22Rv1 (cell line): ENCODE measurements at regions not wholly inside any gene's neighbourhood (a gene's known extent, or its start where the extent isn't known, plus 50 kb on each side); places are given as distances from the start of the nearest gene placed in this dataset.

Experiments used
- H3K27ac ChIP-seq: fragments of 450-650 bp; 2 replicates; pipeline ENCODE4 v1.5.1; 2017
- ZFX ChIP-seq: fragments of 450-650 bp; IDR thresholded peaks from 2 replicates; pipeline ENCODE4 v1.6.1; 2017; ENCODE audit warnings: antibody characterized with exemption, borderline replicate concordance
- TF ChIP-seq, protein P1 (sequence below): fragments of 450-650 bp; IDR thresholded peaks from 2 replicates; pipeline ENCODE4 v1.5.1; 2017; ENCODE audit warnings: mild to moderate bottlenecking

DNA sequence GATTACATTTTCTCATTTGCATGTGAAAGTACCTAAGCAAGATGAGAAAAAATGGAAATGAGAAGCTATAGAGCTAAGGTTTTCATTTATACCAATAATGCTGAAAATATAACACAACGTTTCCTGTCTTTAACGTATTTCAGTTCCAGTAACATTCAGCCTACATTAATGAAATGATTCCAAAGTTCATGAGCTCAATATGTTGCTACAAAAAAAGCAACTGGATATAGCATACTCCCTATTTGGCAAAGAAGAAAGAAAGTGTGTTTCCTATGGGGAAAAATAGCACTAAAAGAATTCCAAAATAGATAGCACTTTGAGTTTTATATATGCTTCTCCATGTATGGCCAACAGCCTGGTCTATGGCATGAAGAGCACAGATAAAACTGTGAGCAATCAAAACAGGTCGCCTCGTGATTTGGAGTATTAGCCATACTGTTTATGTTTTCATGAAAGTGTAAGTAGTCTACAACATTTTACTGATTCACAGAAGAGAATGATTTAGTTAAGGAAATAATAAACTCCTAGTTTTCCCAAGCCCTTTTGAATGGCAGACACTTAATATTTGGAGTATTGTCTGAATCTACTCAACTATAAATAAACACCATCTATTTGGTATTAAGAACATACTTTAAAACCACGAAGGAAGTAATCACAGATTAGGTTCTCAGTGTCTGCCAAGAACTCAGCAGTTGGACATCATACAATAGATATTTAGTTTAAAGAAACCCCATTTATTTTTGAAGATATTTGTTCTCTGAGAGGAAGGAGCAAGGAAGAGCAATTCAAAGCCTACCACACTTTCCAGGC lies 258.7 kb upstream of the RASA1 start:
- no peak overlapping the region for H3K27ac ChIP-seq
- TF ChIP-seq ZFX, result no peak
- TF ChIP-seq, protein P1, sequence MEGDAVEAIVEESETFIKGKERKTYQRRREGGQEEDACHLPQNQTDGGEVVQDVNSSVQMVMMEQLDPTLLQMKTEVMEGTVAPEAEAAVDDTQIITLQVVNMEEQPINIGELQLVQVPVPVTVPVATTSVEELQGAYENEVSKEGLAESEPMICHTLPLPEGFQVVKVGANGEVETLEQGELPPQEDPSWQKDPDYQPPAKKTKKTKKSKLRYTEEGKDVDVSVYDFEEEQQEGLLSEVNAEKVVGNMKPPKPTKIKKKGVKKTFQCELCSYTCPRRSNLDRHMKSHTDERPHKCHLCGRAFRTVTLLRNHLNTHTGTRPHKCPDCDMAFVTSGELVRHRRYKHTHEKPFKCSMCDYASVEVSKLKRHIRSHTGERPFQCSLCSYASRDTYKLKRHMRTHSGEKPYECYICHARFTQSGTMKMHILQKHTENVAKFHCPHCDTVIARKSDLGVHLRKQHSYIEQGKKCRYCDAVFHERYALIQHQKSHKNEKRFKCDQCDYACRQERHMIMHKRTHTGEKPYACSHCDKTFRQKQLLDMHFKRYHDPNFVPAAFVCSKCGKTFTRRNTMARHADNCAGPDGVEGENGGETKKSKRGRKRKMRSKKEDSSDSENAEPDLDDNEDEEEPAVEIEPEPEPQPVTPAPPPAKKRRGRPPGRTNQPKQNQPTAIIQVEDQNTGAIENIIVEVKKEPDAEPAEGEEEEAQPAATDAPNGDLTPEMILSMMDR, result no peak

DNA sequence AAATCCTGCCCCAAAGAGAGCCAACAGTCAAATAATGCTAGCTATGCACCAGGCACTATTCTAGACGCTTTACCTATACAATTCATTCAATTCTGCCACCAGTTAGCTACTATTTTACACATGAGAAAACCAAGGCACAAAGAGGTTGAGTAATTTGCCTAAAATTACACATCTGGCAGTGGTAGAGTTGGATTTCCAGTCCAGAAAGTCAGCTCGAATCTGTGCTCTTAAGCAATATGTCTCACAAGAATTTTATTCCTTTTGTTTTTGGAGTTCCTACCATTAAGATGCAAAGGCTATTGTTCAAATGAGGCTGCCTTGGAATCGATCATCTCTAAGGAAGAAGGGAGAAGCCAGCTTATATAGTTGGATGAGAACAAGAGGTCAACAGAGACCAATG lies 256.9 kb upstream of the RASA1 start:
- H3K27ac ChIP-seq, result no peak overlapping the region
- no peak for TF ChIP-seq ZFX
- TF ChIP-seq, protein P1, result no peak

DNA sequence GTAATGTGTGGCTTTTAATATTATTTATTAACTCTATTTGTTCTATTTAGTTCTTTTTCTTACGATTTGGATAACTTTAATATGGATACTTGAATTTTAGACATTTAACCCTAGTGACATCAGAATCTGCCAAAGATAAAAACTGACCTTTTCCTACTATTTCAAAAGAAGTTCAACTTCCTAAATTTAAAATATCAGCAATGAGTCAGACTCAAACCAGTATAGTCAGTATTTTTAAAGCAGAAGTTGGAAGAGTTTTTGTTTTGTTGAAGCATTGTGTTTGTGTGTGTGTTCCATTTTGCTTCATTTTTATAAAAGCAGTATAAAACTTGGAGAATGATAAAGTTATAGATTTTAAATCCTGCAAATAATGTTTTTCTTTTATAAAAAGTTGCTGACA lies 251.8 kb upstream of the RASA1 start:
- H3K27ac ChIP-seq, result no peak overlapping the region
- TF ChIP-seq, protein P1, result no peak
- TF ChIP-seq ZFX, result no peak

DNA sequence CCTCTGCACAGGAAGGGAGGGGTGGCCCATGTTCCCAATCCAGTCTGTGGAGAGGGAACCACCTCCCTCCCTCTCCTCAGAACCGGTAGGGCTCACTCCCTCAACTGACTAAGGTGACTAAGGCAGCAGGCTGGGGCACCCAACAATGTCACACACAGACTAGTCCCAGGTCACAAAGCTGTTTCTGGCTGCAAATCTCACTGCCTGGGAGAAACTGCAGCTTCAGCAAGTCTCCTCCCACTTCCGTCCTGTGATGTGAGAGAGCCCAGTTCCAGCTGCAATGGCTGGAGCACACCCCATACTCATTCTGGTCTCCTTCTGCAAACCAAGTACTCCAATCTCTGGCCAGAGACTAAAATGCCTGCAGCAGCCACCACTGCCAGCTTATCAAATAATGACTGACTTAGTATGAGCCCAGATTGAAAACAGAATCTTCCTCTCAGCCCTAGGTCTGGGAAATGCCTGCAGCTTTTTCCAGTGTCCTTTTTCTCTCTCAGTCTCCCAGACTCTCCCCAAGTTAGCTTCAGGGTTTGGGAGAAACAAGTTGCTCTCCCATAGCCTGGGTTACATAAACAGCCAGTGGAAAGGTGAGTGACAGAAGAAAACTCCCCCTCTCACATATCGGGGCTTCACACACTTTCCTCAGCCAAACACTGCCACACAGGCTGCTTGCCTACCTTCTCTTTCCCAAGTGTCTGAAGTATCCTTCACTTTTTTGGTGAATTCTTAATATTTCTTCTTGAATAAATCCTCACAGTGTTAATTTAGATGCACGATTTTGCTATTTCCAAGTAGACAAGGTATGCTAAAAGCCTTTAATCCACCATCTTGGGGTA lies 247.4 kb upstream of the RASA1 start:
- no peak overlapping the region for H3K27ac ChIP-seq
- TF ChIP-seq, protein P1, result no peak
- TF ChIP-seq ZFX, result no peak

DNA sequence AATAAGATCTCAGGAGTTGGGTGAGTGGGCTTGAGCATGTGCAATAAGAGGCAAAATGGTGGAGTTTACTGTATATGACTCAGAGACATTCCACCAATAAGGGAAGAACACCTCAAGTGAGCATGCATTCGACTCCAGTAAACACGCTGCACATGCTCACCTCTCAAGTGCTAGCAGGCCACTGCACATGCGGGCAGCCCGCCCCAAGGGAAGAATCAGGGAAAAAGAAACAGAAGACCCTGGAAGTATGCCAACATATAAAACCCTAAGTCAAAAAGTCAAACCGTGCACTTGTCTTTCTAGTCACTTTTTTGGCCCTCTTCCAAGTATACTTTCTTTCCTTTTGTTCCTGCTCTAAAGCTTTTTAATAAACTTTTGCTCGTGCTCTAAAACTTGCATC lies 245.3 kb upstream of the RASA1 start:
- no peak overlapping the region for H3K27ac ChIP-seq
- TF ChIP-seq, protein P1, result no peak
- no peak for TF ChIP-seq ZFX

DNA sequence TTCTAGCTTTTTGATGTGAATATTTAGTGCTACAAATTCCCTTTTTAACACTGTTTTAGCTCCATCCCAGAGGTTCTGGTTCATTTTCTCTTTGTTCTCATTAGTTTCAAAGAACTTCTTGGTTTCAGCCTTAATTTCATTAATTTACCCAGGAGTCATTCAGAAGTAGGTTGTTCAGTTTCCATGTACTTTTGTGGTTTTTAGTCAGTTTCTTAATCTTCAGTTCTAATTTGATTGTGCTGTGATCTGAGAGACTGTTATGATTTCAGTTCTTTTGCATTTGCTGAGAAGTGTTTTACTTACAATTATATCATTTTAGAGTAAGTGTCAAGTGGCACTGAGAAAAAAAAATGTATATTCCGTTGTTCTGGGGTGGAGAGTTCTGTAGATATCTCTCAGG lies 240.1 kb upstream of the RASA1 start:
- TF ChIP-seq, protein P1, result no peak
- no peak for TF ChIP-seq ZFX
- H3K27ac ChIP-seq, result no peak overlapping the region

DNA sequence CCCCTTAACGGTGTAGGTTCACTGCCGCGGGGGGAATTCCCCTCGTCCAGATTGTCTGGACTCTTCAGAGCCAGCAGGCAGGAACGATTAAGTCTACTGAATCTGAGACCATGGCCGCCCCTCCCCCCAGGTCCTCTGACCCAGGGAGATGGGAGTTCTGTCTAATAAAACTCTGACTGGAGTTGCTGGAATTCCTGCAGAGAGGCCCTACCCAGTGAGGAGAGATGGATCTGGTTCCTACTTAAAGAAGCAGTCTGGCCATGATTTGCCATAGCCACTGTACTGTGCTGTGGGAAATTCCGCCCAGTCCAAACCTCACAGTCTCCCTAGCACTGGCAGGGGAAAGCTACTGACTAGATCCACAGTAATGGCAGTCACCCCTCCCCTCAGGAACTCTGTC lies 237.7 kb upstream of the RASA1 start:
- H3K27ac ChIP-seq, result no peak overlapping the region
- TF ChIP-seq ZFX, result no peak
- TF ChIP-seq, protein P1, result no peak
